ENCODE measurements at regions not wholly inside any gene's neighbourhood (a gene's known extent, or its start where the extent isn't known, plus 50 kb on each side); places are given as distances from the start of the nearest gene placed in this dataset.
"Not testable (repeated sequence)": the region's sequence is repeated elsewhere in the genome, so short reads cannot be mapped to it uniquely, and the experiment has no call there.

DNA sequence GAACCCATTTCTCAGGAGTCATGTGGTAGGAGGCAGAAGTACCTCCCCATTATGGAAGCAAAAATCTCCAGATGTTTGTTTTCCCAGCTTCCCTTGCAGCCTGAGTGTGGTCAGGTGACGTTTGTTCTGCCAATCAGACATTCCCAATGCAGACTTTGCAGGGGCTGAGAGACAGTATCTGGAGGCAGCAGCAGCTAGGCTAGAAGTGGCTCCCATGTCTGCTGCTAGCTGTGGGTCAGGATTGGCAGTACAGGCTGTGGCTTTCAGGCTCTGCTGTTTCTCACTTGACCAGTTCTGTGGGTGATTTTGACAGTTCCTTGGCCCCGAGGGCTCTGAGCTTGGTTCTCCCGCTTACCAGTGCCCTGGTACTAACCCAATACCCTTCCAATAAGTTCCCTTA is 58.6 kb upstream of the NBPF3 start (continued):
- TF ChIP-seq POLR2A (IDR thresholded peaks at IDR 0.05; ENCODE audit: borderline replicate concordance, extremely low read depth, insufficient read depth, insufficient read length) (no peak), RAD21 (IDR thresholded peaks at IDR 0.05; ENCODE audit: low read depth) (no peak), EZH2 (IDR thresholded peaks at IDR 0.05) (no peak), CEBPB (IDR thresholded peaks at IDR 0.05; ENCODE audit: low read depth) (no peak), JUND (IDR thresholded peaks at IDR 0.05) (no peak), ZFX (IDR thresholded peaks at IDR 0.05) (no peak), POLR2AphosphoS5 (IDR thresholded peaks at IDR 0.05; ENCODE audit: low read depth, low read length) (no peak), TCF7L2 (IDR thresholded peaks at IDR 0.05; ENCODE audit: borderline replicate concordance, extremely low read depth, insufficient read depth, insufficient read length) (no peak)
- TF ChIP-seq, protein P1, sequence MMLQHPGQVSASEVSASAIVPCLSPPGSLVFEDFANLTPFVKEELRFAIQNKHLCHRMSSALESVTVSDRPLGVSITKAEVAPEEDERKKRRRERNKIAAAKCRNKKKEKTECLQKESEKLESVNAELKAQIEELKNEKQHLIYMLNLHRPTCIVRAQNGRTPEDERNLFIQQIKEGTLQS (IDR thresholded peaks at IDR 0.05), result no peak

DNA sequence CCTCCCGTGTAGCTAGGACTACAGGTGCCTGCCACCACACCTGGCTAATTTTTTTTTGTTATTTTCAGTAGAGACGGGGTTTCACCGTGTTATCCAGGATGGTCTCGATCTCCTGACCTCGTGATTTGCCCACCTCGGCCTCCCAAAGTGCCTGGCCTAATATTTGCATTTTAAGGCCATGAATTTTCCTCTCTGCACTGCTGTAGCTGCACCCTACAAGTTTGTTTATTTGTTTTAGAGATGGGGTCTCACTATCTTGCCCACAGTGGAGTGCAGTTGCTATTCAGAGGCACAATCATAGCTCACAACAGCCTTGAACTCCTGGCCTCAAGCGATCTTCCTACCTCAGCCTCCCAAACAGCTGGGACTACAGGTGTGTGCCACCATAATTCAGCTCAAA is 59.8 kb upstream of the NBPF3 start:
- H3K4me3 ChIP-seq (replicated peaks in 1 of 2; ENCODE audit: low read depth in 1 of 2, low read length in 2 of 2); ATAC-seq; H4K20me1 ChIP-seq (ENCODE audit: insufficient read depth); H3K9ac ChIP-seq (ENCODE audit: low read length); H2AFZ ChIP-seq (ENCODE audit: low read depth, low read length, poor library complexity, severe bottlenecking); H3K27ac ChIP-seq (ENCODE audit: low read depth, low read length); DNase-seq (ENCODE audit: low read depth, low spot score); RAD21 ChIA-PET (ENCODE audit: low non-redundant PET in 1 of 2, low total read pairs in 2 of 2, uncharacterized antibody in 2 of 2, unreplicated experiment in 2 of 2); H3K9me2 ChIP-seq (ENCODE audit: insufficient read depth); intact Hi-C loops (cut with micrococcal nuclease); BruUV-seq (replicated peaks); POLR2A ChIA-PET; H3K79me2 ChIP-seq (ENCODE audit: insufficient read depth, low read length); H3K4me2 ChIP-seq (ENCODE audit: low read length); H3K9me3 ChIP-seq (ENCODE audit: control insufficient read depth in 1 of 2, insufficient read depth in 1 of 2, low read depth in 1 of 2, low read length in 2 of 2); H3K36me3 ChIP-seq (ENCODE audit: control insufficient read depth in 1 of 2, insufficient read depth in 2 of 2, low read length in 2 of 2); H3K27me3 ChIP-seq (ENCODE audit: insufficient read depth, low read length); H3K4me1 ChIP-seq (ENCODE audit: control insufficient read depth in 1 of 2, insufficient read depth in 2 of 2, low read length in 2 of 2): not testable (repeated sequence)
- CTCF ChIA-PET, result interaction anchor here (1.9 kb wide), 1 partner anchor 11 kb away, joined by 5 read pairs; no protein-coding TSS in a partner anchor

DNA sequence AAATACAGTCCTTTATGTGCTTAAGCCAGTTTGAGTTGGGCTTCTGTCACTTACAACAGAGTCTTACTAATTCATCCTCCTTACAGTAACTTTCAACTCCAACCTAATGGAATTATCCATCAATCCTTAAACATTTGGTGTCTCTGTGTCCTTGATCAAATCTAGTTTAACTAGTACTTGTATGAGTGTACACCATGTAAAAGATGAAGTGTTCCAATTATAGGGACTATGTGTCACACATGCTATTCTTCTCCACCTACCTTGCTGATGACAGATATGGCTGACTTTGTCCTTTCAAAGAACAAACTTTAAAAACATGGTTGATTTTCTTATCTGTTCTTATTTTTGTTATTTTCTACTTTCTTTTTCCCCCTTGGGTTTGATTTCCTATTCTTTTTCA is 60.4 kb upstream of the NBPF3 start:
- H3K79me2 ChIP-seq (ENCODE audit: insufficient read depth, low read length), result no peaks in the 10 kb centered on the region
- no peak for ATAC-seq
- H3K4me2 ChIP-seq (ENCODE audit: low read length), result no peak overlapping the region
- intact Hi-C loops (cut with micrococcal nuclease), result loop anchor here (10.0 kb wide), 1 partner anchor 115 kb away; no protein-coding TSS in a partner anchor
- H3K9me2 ChIP-seq (ENCODE audit: insufficient read depth), result no peaks in the 10 kb centered on the region
- no peaks in the 10 kb centered on the region for H3K27me3 ChIP-seq (ENCODE audit: insufficient read depth, low read length)
- BruUV-seq (replicated peaks), result no TSS peak
- CTCF ChIA-PET, result no interaction called here
- no peak for DNase-seq (ENCODE audit: low read depth, low spot score)
- H3K4me3 ChIP-seq (replicated peaks in 1 of 2; ENCODE audit: low read depth in 1 of 2, low read length in 2 of 2), result no peak overlapping the region
- no peak overlapping the region for H3K9ac ChIP-seq (ENCODE audit: low read length)
- RAD21 ChIA-PET (ENCODE audit: low non-redundant PET in 1 of 2, low total read pairs in 2 of 2, uncharacterized antibody in 2 of 2, unreplicated experiment in 2 of 2), result no interaction called here
- H3K27ac ChIP-seq (ENCODE audit: low read depth, low read length), result no peak overlapping the region
- no peak overlapping the region for H2AFZ ChIP-seq (ENCODE audit: low read depth, low read length, poor library complexity, severe bottlenecking)
- no peaks in the 10 kb centered on the region for H3K36me3 ChIP-seq (ENCODE audit: control insufficient read depth in 1 of 2, insufficient read depth in 2 of 2, low read length in 2 of 2)
- no peaks in the 10 kb centered on the region for H4K20me1 ChIP-seq (ENCODE audit: insufficient read depth)
- no peak for TF ChIP-seq ZFX (IDR thresholded peaks at IDR 0.05)
- H3K9me3 ChIP-seq (ENCODE audit: control insufficient read depth in 1 of 2, insufficient read depth in 1 of 2, low read depth in 1 of 2, low read length in 2 of 2), result no peaks in the 10 kb centered on the region
- POLR2A ChIA-PET, result no interaction called here
- no peaks in the 10 kb centered on the region for H3K4me1 ChIP-seq (ENCODE audit: control insufficient read depth in 1 of 2, insufficient read depth in 2 of 2, low read length in 2 of 2)
